ENCODE measurements at regions not wholly inside any gene's neighbourhood (a gene's known extent, or its start where the extent isn't known, plus 50 kb on each side); places are given as distances from the start of the nearest gene placed in this dataset.
A peak's percentile ranks its signal among the peaks of the same experiment; 100 is the strongest.
"Not testable (repeated sequence)": the region's sequence is repeated elsewhere in the genome, so short reads cannot be mapped to it uniquely, and the experiment has no call there.

DNA sequence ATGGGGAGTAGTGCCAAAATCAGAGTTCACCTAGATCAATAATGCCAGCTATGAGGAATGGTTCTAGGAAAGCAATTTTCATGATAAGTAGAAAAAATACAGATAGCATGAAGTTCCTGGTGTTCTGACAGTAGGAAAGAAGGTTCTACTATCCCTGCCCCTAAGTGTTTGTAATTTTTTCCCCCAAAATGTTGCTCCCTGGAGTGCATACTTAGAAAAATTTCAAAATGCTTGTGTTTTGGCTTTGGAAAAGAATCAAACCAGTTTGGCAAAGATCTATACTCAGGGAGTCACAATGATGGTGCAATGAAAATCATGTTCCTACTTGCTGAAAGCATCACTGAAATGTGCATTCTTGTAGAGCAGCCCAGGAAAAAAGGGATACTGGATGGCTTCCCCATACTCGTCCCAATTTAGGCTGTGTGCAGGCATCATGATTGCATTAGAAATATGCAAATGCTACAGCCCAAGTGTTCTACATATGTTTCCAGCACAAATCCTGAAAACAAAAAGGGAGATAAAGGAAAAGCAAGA lies 74.7 kb downstream of the LPAR4 start:
- no peak for DNase-seq (ENCODE audit: low spot score)

DNA sequence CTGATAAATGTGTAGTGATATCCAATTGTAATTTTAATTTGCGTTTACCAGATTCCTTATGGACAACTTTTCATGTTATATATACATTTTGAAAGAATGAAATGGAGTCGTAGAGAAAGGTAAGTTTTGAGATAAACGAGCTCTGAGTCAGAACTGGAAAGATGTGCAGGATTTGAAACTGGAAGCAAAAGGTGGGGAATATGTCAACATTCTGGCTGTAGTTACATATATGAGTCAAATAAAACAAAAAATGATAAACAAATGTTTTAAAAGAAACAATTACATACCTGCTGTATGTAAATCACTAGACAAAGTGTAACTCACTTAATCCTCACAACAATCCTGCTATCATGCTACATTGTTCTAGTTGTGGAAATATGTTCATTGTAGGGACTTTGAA lies 84.0 kb downstream of the LPAR4 start:
- no peak for DNase-seq (ENCODE audit: low spot score)

DNA sequence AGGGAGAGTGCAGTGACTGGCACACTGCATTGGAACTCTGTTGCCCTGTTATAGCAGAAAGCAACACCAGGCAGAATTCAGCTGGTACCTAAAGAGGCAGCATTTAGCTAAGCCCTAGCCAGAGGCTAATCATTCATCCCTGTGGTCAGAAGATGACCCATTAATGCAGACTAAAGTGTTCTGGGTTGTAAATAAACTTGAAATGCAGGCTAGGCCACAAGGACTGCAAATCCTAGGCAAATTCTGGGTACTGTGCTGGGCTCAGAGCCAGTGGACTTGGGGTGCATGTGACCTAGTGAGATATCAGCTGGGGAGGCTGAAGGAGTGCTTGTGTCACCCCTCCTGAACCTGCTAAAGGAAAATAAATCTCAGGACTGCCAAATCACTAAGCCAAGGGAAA lies 91.2 kb downstream of the LPAR4 start:
- no peak for DNase-seq (ENCODE audit: low spot score)

DNA sequence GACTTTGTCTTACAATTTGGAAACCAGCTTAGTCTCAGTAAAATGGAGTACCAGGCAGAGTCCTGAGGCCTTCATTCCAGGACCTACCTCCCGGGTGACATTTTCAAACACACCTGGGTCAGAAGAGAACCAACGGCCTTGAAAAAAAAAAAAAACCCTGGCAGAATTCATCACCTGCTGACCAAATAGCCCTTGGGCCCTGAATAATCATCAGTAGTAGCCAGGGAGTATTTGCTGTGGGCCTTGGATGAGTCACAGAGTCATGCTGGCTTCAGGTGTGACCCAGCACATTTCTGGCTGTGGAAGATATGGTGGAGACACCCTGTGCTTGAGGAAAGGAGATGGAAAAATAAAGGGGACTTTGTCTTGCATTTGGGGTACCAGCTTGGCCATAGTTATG lies 92.2 kb downstream of the LPAR4 start:
- DNase-seq (ENCODE audit: low spot score): no peak

DNA sequence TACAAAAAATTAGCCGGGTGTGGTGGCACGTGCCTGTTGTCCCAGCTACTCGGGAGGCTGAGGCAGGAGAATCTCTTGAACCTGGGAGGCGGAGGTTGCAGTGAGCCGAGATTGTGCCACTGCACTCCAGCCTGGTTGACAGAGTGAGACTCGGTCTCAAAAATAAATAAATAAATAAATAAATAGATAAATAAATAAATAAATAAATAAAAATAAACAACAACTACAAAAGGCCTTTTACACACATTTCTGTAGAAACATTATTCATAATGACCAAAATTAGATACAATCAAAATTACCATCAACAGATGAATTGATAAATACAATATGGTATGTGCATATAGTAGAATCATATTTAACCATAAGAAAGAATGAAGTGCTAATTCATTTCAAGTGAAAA lies 96.7 kb downstream of the LPAR4 start:
- not testable (repeated sequence) for DNase-seq (ENCODE audit: low spot score)

DNA sequence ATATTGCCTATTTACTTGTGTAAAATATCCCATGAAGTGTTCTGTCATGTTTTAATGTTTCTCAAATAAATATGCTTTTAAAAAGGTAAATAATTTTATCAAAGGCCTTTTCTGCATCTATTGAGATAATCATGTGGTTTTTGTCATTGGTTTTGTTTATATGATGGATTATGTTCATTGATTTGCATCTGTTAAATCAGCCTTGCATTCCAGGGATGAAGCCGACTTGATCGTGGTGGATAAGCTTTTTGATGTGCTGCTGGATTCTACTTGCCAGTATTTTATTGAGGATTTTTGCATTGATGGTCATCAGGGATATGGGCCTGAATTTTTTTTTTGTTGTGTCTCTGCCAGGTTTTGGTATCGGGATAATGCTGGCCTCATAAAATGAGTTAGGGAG lies 63.9 kb upstream of the P2RY10 start:
- DNase-seq (ENCODE audit: low spot score): not testable (repeated sequence)

DNA sequence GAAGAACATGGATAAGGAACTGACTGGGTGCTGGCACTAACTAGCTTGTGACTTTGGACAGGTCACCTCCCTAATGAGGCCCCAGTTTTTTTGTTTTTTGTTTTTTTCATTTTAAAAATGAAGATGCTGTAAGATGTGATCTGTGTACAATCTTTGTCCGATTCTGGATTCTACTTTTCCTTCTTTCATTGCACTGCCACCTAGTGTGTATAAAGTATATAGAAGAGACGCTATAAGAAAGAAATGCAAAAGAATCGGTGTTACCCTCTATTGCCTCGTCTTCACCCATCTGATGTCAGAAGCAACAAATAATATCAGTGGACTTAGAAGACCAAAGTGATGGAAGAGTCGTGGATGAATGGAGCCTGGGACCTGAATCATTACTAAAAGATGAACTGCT lies 58.6 kb upstream of the P2RY10 start:
- peak; percentile 3 for DNase-seq (ENCODE audit: low spot score)

Measured in SW480 (cell line).